ENCODE measurements at regions not wholly inside any gene's neighbourhood (a gene's known extent, or its start where the extent isn't known, plus 50 kb on each side); places are given as distances from the start of the nearest gene placed in this dataset.

DNA sequence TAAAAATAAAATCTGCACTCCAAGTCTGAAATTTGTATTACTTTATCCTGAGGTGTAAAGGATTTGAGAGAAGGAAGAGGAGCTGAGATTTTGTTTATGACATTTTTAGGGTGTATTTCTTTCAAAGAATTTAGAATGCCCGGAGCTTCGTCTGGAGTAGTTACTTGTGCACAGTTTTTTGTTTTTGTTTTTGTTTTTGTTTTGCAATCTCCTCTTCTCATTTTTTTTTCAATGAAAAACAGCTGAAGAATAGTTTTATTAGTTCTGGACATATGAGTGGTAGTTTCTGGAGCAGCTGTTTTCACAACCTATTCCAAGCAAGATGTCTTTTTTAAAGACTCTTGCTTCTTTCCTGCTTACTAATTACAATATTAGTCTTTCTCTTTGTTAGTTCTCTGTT is 408.2 kb upstream of the PTGER4 start:
- Histone ChIP-seq H3K9ac (ENCODE audit: control insufficient read depth, extremely low read depth, insufficient read depth, low read length) (no peak overlapping the region), H3K4me1 (ENCODE audit: control insufficient read depth, extremely low read depth, insufficient read depth, low read length) (no peaks in the 10 kb centered on the region), H2AFZ (ENCODE audit: control insufficient read depth, low read length) (no peak overlapping the region), H3K9me1 (ENCODE audit: control insufficient read depth, extremely low read depth, insufficient read depth, low read length) (no peaks in the 10 kb centered on the region), H3K4me2 (ENCODE audit: control insufficient read depth, extremely low read depth, insufficient read depth, low read depth, low read length) (no peak overlapping the region), H3K9me3 (ENCODE audit: control insufficient read depth, low read depth, low read length) (no peaks in the 10 kb centered on the region), H3K4me3 (ENCODE audit: control insufficient read depth in 2 of 3, extremely low read depth in 1 of 3, insufficient read depth in 2 of 3, low read depth in 1 of 3, low read length in 3 of 3) (no peak overlapping the region), H3K27ac (ENCODE audit: control insufficient read depth, insufficient read depth, low read length) (no peak overlapping the region), H3K36me3 (ENCODE audit: control insufficient read depth in 2 of 2, extremely low read depth in 1 of 2, insufficient read depth in 2 of 2, low read length in 2 of 2) (no peaks in the 10 kb centered on the region), H3K27me3 (ENCODE audit: control insufficient read depth, extremely low read depth, insufficient read depth, low read length) (no peaks in the 10 kb centered on the region), H3K79me2 (ENCODE audit: control insufficient read depth, insufficient read depth, low read length) (no peaks in the 10 kb centered on the region), H4K20me1 (ENCODE audit: control insufficient read depth, extremely low read depth, insufficient read depth, low read length) (no peaks in the 10 kb centered on the region)
- DNase-seq (ENCODE audit: low read depth, low spot score) (no peak), FAIRE-seq (no peak)
- TF ChIP-seq, protein P1, sequence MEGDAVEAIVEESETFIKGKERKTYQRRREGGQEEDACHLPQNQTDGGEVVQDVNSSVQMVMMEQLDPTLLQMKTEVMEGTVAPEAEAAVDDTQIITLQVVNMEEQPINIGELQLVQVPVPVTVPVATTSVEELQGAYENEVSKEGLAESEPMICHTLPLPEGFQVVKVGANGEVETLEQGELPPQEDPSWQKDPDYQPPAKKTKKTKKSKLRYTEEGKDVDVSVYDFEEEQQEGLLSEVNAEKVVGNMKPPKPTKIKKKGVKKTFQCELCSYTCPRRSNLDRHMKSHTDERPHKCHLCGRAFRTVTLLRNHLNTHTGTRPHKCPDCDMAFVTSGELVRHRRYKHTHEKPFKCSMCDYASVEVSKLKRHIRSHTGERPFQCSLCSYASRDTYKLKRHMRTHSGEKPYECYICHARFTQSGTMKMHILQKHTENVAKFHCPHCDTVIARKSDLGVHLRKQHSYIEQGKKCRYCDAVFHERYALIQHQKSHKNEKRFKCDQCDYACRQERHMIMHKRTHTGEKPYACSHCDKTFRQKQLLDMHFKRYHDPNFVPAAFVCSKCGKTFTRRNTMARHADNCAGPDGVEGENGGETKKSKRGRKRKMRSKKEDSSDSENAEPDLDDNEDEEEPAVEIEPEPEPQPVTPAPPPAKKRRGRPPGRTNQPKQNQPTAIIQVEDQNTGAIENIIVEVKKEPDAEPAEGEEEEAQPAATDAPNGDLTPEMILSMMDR (optimal IDR thresholded peaks at IDR 0.05 in 1 of 3, IDR thresholded peaks at IDR 0.05 in 1 of 3, conservative IDR thresholded peaks at IDR 0.05 in 1 of 3; ENCODE audit: extremely low read depth in 1 of 3, insufficient read depth in 2 of 3, low read length in 3 of 3) = no peak
- no peak for TF ChIP-seq EZH2 (IDR thresholded peaks at IDR 0.05; ENCODE audit: low read length)
- dilution Hi-C loops (cut with MboI; ENCODE audit: extremely low pct_ligation_motif_present, low sequenced_read_pairs) = no loop called here

DNA sequence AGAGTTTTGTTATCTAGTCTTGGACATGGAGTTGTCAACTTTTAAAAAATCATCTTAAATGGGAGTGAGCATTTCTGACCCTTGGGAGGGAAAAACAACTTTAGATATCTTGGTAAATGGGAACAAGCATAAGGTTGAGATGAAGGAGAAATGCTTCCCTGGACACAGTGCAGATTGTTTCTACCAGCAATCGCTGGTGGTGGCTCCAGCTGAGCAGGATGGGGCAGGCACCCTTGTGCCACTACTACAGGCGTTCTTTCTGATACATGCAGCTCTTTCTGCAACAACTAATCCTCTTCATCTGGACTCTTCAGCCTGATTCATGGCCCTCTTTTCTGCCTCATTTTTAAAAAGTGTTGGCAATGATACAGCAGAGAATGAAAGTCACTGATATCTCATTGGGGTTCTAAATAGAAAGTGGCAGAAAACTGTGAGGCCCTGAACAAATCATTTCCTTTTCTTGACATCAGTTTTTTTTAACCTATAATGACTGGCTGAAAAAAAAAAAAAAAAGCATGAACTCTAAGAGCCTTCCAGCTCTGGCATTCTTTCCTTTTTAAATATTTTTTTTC is 409.4 kb upstream of the PTGER4 start:
- Histone ChIP-seq H3K9me3 (ENCODE audit: control insufficient read depth, low read depth, low read length) (no peaks in the 10 kb centered on the region), H3K9me1 (ENCODE audit: control insufficient read depth, extremely low read depth, insufficient read depth, low read length) (no peaks in the 10 kb centered on the region), H3K27ac (ENCODE audit: control insufficient read depth, insufficient read depth, low read length) (no peak overlapping the region), H3K4me2 (ENCODE audit: control insufficient read depth, extremely low read depth, insufficient read depth, low read depth, low read length) (no peak overlapping the region), H3K4me3 (ENCODE audit: control insufficient read depth in 2 of 3, extremely low read depth in 1 of 3, insufficient read depth in 2 of 3, low read depth in 1 of 3, low read length in 3 of 3) (no peak overlapping the region), H3K36me3 (ENCODE audit: control insufficient read depth in 2 of 2, extremely low read depth in 1 of 2, insufficient read depth in 2 of 2, low read length in 2 of 2) (no peaks in the 10 kb centered on the region), H3K27me3 (ENCODE audit: control insufficient read depth, extremely low read depth, insufficient read depth, low read length) (no peaks in the 10 kb centered on the region), H3K9ac (ENCODE audit: control insufficient read depth, extremely low read depth, insufficient read depth, low read length) (no peak overlapping the region), H4K20me1 (ENCODE audit: control insufficient read depth, extremely low read depth, insufficient read depth, low read length) (no peaks in the 10 kb centered on the region), H2AFZ (ENCODE audit: control insufficient read depth, low read length) (no peak overlapping the region), H3K79me2 (ENCODE audit: control insufficient read depth, insufficient read depth, low read length) (no peaks in the 10 kb centered on the region), H3K4me1 (ENCODE audit: control insufficient read depth, extremely low read depth, insufficient read depth, low read length) (no peaks in the 10 kb centered on the region)
- dilution Hi-C loops (cut with MboI; ENCODE audit: extremely low pct_ligation_motif_present, low sequenced_read_pairs) = no loop called here
- TF ChIP-seq EZH2 (IDR thresholded peaks at IDR 0.05; ENCODE audit: low read length) = no peak
- TF ChIP-seq, protein P1 (optimal IDR thresholded peaks at IDR 0.05 in 1 of 3, IDR thresholded peaks at IDR 0.05 in 1 of 3, conservative IDR thresholded peaks at IDR 0.05 in 1 of 3; ENCODE audit: extremely low read depth in 1 of 3, insufficient read depth in 2 of 3, low read length in 3 of 3) = no peak
- FAIRE-seq (no peak), DNase-seq (ENCODE audit: low read depth, low spot score) (no peak)
